K562 (cell line): ENCODE measurements at regions not wholly inside any gene's neighbourhood (a gene's known extent, or its start where the extent isn't known, plus 50 kb on each side); places are given as distances from the start of the nearest gene placed in this dataset.

Source experiments
- ATAC-seq: fragments of 200-7000 bp; cut with Tn5 transposase; 3 replicates; pipeline ENCODE4 v1.9.1; 2020; ENCODE audit warnings: moderate library complexity
- BruUV-seq: library from RNA; stranded (reverse); fragments of 400-500 nt; replicated peaks from 2 replicates; lab custom pipeline; 2021; lab: Mats Ljungman, UMichigan
- CTCF ChIA-PET: fragments of 300-600 bp; formaldehyde crosslinking; extraction: SDS; loops from one replicate; lab custom pipeline; 2021; ENCODE audit warnings: low intra/inter-chr PET ratio; lab: Yijun Ruan, JAX
- POLR2A ChIA-PET: fragments of 300-600, 350-650 bp; sonication (Branson Sonifier 250); formaldehyde crosslinking; extraction: SDS; loops from one replicate; lab custom pipeline; 2021; ENCODE audit warnings: antibody characterized with exemption, inconsistent platforms; lab: Yijun Ruan, JAX
- DNase-seq, 4 experiments: peaks; one replicate each; pipeline versions ENCODE4 v3.0.0 to v3.0.0-alpha.2; 2011 to 2018; ENCODE audit warnings: low spot score in 3 of 4, mixed read lengths in 3 of 4; ENCODE audit errors: extremely low read depth in 1 of 4
- FAIRE-seq: peaks from 2 replicates; lab custom pipeline; 2011; peaks lifted over from hg19 to GRCh38; lab: Jason Lieb, UNC
- H2AFZ ChIP-seq: 2 replicates; pipeline ENCODE4 v1.6.0; 2011; ENCODE audit warnings: low read depth, low read length, control low read depth, inconsistent platforms
- H3K27ac ChIP-seq: fragments of 200-600 bp; 3 replicates; pipeline ENCODE4 v1.8.0; 2011; ENCODE audit warnings: low read depth, mild to moderate bottlenecking, control low read depth, inconsistent platforms, low read length, moderate library complexity, mixed read lengths; ENCODE audit errors: extremely low read depth
- H3K27me3 ChIP-seq, 2 experiments: fragments of 300-600 bp in 1 of 2; 2 replicates in 1 of 2; 3 replicates in 1 of 2; pipeline versions ENCODE4 v1.6.0 to v1.8.0; 2011; ENCODE audit warnings: inconsistent platforms in 2 of 2, low read length in 2 of 2, mild to moderate bottlenecking in 1 of 2, mixed read lengths in 1 of 2, moderate library complexity in 1 of 2; ENCODE audit not compliant: control insufficient read depth in 2 of 2, insufficient read depth in 2 of 2
- H3K36me3 ChIP-seq: fragments of 300-600 bp; 3 replicates; pipeline ENCODE4 v1.8.0; 2011; ENCODE audit warnings: mild to moderate bottlenecking, low read length, inconsistent platforms; ENCODE audit not compliant: control insufficient read depth, insufficient read depth
- H3K4me1 ChIP-seq, 2 experiments: fragments of 200-600 bp in 1 of 2; replicated peaks in 1 of 2; 2 replicates in 1 of 2; 3 replicates in 1 of 2; pipeline versions ENCODE4 v1.5.1 to v1.8.0; 2011; ENCODE audit warnings: inconsistent platforms in 2 of 2, low read length in 2 of 2, mild to moderate bottlenecking in 1 of 2, mixed read lengths in 1 of 2, moderate library complexity in 1 of 2; ENCODE audit not compliant: control insufficient read depth in 2 of 2, insufficient read depth in 2 of 2
- H3K4me2 ChIP-seq: 2 replicates; pipeline ENCODE4 v1.6.1; 2011; ENCODE audit warnings: low read length, control low read depth, inconsistent platforms, mixed read lengths; ENCODE audit not compliant: insufficient read depth
- H3K4me3 ChIP-seq: fragments of 200-600 bp; sonication (generic), shearing (Covaris generic); 2 replicates; pipeline ENCODE4 v1.5.1; 2016; ENCODE audit warnings: control low read depth, inconsistent platforms
- H3K79me2 ChIP-seq: fragments of 200-600 bp; 3 replicates; pipeline ENCODE4 v1.8.0; 2011; ENCODE audit warnings: low read length, inconsistent platforms; ENCODE audit not compliant: control insufficient read depth, insufficient read depth
- H3K9ac ChIP-seq, 2 experiments: 2 replicates each; pipeline versions ENCODE4 v1.6.0 to v1.6.1; 2011; ENCODE audit warnings: low read depth in 2 of 2, low read length in 2 of 2, control low read depth in 1 of 2, inconsistent platforms in 1 of 2, mild to moderate bottlenecking in 1 of 2, mixed read lengths in 1 of 2; ENCODE audit not compliant: insufficient read depth in 1 of 2
- H3K9me1 ChIP-seq: one replicate; pipeline ENCODE4 v1.6.0; 2011; ENCODE audit warnings: inconsistent platforms, mild to moderate bottlenecking, low read length, moderate library complexity; ENCODE audit not compliant: control insufficient read depth, insufficient read depth
- H3K9me3 ChIP-seq: replicated peaks from 2 replicates; pipeline ENCODE4 v1.5.1; 2011; ENCODE audit warnings: low read depth, low read length, inconsistent platforms; ENCODE audit not compliant: control insufficient read depth, insufficient read depth
- H4K20me1 ChIP-seq: replicated peaks from 2 replicates; pipeline ENCODE4 v1.6.1; 2011; ENCODE audit warnings: low read length, inconsistent platforms, mixed read lengths; ENCODE audit not compliant: control insufficient read depth, insufficient read depth
- ARNT ChIP-seq, 2 experiments: fragments of 450-650 bp; IDR thresholded peaks; 2 replicates each; pipeline ENCODE4 v1.6.1; 2016; ENCODE audit warnings: mild to moderate bottlenecking in 1 of 2
- CBFB ChIP-seq: sonication (generic); formaldehyde crosslinking; IDR thresholded peaks from 2 replicates; pipeline ENCODE4 v1.4.0; 2020; ENCODE audit warnings: mild to moderate bottlenecking, missing genetic modification reagents
- CC2D1A ChIP-seq: fragments of 450-650 bp; IDR thresholded peaks from 2 replicates; pipeline ENCODE4 v1.6.1; 2017; ENCODE audit warnings: mild to moderate bottlenecking
- HDGF ChIP-seq: fragments of 450-650 bp; IDR thresholded peaks from 2 replicates; pipeline ENCODE4 v1.6.1; 2016
- HSF4 ChIP-seq: fragments of 250-450 bp; sonication (Bioruptor Pico); IDR thresholded peaks from 2 replicates; pipeline ENCODE4 v2.1.2; 2022; ENCODE audit warnings: mild to moderate bottlenecking, moderate library complexity, borderline replicate concordance
- IRF1 ChIP-seq: sonication (generic); formaldehyde crosslinking; IDR thresholded peaks from 2 replicates; pipeline ENCODE4 v1.8.0; 2022; ENCODE audit warnings: missing genetic modification reagents, mild to moderate bottlenecking, borderline replicate concordance
- NRF1 ChIP-seq, 2 experiments: fragments of 450-650 bp; IDR thresholded peaks in 1 of 2; conservative IDR thresholded peaks in 1 of 2; 2 replicates each; pipeline ENCODE4 v1.6.1; 2014; ENCODE audit warnings: mild to moderate bottlenecking in 2 of 2
- TSC22D4 ChIP-seq: fragments of 450-650 bp; IDR thresholded peaks from 2 replicates; pipeline ENCODE4 v1.6.1; 2016; ENCODE audit warnings: missing genetic modification characterization, missing biosample characterization, control low read depth
- ZNF184 ChIP-seq: sonication (generic); formaldehyde crosslinking; IDR thresholded peaks from 2 replicates; pipeline ENCODE4 v1.5.0; 2020; ENCODE audit warnings: missing genetic modification reagents
- ZNF316 ChIP-seq: fragments of 450-650 bp; IDR thresholded peaks from 2 replicates; pipeline ENCODE4 v1.6.1; 2016
- ZNF644 ChIP-seq: fragments of 200-800 bp; sonication (Bioruptor generic); IDR thresholded peaks from 2 replicates; pipeline ENCODE4 v1.6.1; 2016; ENCODE audit warnings: low read depth, missing genetic modification characterization, missing compliant biosample characterization
- WGBS: fragments of 100-300 bp; shearing (Covaris generic); methylation state at CpG from one replicate; pipeline ENCODE4 v1.1.6; 2016; ENCODE audit warnings: low coverage, mixed read lengths; ENCODE audit not compliant: insufficient coverage; ENCODE audit errors: missing lambda C conversion rate; 5-methylcytosine and 5-hydroxymethylcytosine counted together
- in situ Hi-C: fragments of 300-500 bp; cut with MboI; formaldehyde crosslinking; loops from 4 replicates; pipeline ENCODE4 v1.15.0; 2018; ENCODE audit warnings: inconsistent platforms, mixed read lengths
- intact Hi-C: fragments of 100-400 bp; cut with micrococcal nuclease; formaldehyde crosslinking; loops from 2 replicates; pipeline ENCODE4 v1.14.2; 2022
- TF ChIP-seq, protein P1 (sequence below): fragments of 250-450 bp; sonication (Bioruptor Pico); IDR thresholded peaks from 2 replicates; pipeline ENCODE4 v1.4.0; 2020; ENCODE audit warnings: mild to moderate bottlenecking, moderate library complexity
- TF ChIP-seq, protein P2 (sequence below): fragments of 450-650 bp; IDR thresholded peaks from 2 replicates; pipeline ENCODE4 v1.6.1; 2018; ENCODE audit not compliant: partially characterized antibody

DNA sequence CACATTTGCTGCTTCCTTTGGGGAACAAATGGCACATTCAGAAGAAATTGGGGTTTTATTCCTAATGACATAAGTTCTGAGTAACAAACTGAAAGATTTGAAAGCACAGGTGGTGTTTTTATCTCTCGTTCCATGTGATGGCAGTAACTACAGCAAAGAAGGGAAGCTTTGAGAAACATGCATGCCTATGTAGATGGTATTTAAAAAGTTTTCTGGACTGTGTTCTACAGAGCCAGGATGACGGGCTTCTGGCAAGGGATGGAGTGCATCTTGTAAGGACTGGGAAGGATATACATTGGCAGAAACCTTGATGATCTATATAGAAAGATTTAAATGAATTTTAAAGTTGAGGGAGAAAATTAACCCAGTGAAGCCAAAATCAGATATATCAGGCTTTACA is 362.2 kb upstream of the ROPN1 start:
- FAIRE-seq, result no peak
- CTCF ChIA-PET, result no interaction called here
- in situ Hi-C loops, result no loop called here

More for the DNA sequence above, 362.2 kb upstream of the ROPN1 start:
- WGBS, result 10% methylated on average over 2 of the region's 2 CpGs
- POLR2A ChIA-PET, result interaction anchor here (1.0 kb wide), 1 partner anchor 10 kb away, joined by 3 read pairs; no protein-coding TSS in a partner anchor
- H3K27ac ChIP-seq, result no peak overlapping the region
- intact Hi-C loops, result no loop called here
- no peak for ATAC-seq
- no peaks in the 10 kb centered on the region; the same call in 1 of the 2 replicates for H4K20me1 ChIP-seq
- H3K36me3 ChIP-seq, result no peaks in the 10 kb centered on the region
- H3K27me3 ChIP-seq, result no peaks in the 10 kb centered on the region
- TF ChIP-seq CC2D1A, result no peak
- no peak for TF ChIP-seq HDGF
- no peak for TF ChIP-seq ZNF316
- TF ChIP-seq, protein P1, sequence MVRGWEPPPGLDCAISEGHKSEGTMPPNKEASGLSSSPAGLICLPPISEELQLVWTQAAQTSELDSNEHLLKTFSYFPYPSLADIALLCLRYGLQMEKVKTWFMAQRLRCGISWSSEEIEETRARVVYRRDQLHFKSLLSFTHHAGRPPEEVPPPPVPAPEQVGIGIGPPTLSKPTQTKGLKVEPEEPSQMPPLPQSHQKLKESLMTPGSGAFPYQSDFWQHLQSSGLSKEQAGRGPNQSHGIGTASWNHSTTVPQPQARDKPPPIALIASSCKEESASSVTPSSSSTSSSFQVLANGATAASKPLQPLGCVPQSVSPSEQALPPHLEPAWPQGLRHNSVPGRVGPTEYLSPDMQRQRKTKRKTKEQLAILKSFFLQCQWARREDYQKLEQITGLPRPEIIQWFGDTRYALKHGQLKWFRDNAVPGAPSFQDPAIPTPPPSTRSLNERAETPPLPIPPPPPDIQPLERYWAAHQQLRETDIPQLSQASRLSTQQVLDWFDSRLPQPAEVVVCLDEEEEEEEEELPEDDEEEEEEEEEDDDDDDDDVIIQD (CRISPR knock-in tag), result no peak
- TF ChIP-seq NRF1 (conservative IDR thresholded peaks at IDR 0.05 in 1 of 2, IDR thresholded peaks at IDR 0.05 in 1 of 2), result no peak
- TF ChIP-seq ARNT (IDR thresholded peaks at IDR 0.05), result no peak
- TF ChIP-seq HSF4 (CRISPR knock-in tag), result no peak
- no peak for TF ChIP-seq TSC22D4
- no peak for TF ChIP-seq ZNF644
- TF ChIP-seq IRF1 (CRISPR knock-in tag), result no peak
- no peak for TF ChIP-seq ZNF184
- TF ChIP-seq CBFB (CRISPR knock-in tag), result no peak
- TF ChIP-seq, protein P2, sequence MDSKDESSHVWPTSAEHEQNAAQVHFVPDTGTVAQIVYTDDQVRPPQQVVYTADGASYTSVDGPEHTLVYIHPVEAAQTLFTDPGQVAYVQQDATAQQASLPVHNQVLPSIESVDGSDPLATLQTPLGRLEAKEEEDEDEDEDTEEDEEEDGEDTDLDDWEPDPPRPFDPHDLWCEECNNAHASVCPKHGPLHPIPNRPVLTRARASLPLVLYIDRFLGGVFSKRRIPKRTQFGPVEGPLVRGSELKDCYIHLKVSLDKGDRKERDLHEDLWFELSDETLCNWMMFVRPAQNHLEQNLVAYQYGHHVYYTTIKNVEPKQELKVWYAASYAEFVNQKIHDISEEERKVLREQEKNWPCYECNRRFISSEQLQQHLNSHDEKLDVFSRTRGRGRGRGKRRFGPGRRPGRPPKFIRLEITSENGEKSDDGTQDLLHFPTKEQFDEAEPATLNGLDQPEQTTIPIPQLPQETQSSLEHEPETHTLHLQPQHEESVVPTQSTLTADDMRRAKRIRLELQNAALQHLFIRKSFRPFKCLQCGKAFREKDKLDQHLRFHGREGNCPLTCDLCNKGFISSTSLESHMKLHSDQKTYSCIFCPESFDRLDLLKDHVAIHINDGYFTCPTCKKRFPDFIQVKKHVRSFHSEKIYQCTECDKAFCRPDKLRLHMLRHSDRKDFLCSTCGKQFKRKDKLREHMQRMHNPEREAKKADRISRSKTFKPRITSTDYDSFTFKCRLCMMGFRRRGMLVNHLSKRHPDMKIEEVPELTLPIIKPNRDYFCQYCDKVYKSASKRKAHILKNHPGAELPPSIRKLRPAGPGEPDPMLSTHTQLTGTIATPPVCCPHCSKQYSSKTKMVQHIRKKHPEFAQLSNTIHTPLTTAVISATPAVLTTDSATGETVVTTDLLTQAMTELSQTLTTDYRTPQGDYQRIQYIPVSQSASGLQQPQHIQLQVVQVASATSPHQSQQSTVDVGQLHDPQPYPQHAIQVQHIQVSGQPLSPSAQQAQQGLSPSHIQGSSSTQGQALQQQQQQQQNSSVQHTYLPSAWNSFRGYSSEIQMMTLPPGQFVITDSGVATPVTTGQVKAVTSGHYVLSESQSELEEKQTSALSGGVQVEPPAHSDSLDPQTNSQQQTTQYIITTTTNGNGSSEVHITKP, result no peak
- no peak overlapping the region for H3K4me2 ChIP-seq
- H3K9me1 ChIP-seq, result no peaks in the 10 kb centered on the region
- DNase-seq, result no peak
- H3K9ac ChIP-seq, result no peak overlapping the region
- H3K4me1 ChIP-seq, result no peaks in the 10 kb centered on the region
- H3K4me3 ChIP-seq, result no peak overlapping the region
- H3K79me2 ChIP-seq, result no peaks in the 10 kb centered on the region
- H3K9me3 ChIP-seq, result no peaks in the 10 kb centered on the region
- BruUV-seq, result no TSS peak
- H2AFZ ChIP-seq, result no peak overlapping the region
